H9 (cell line): ENCODE measurements at regions not wholly inside any gene's neighbourhood (a gene's known extent, or its start where the extent isn't known, plus 50 kb on each side); places are given as distances from the start of the nearest gene placed in this dataset.

Experiments used
- DNase-seq: peaks from one replicate; pipeline ENCODE4 v3.0.0-alpha.2; 2017
- H2AFZ ChIP-seq: one replicate; pipeline ENCODE4 v1.6.1; 2013; ENCODE audit warnings: mild to moderate bottlenecking, low read length, control low read depth, moderate library complexity
- H2AK5ac ChIP-seq: 2 replicates; pipeline ENCODE4 v1.6.1; 2013; ENCODE audit warnings: low read length, control low read depth, mixed read lengths; ENCODE audit not compliant: insufficient read length
- H2BK120ac ChIP-seq: one replicate; pipeline ENCODE4 v1.6.1; 2013; ENCODE audit warnings: low read depth, mild to moderate bottlenecking, low read length, control low read depth, inconsistent platforms; ENCODE audit not compliant: poor library complexity, severe bottlenecking
- H2BK12ac ChIP-seq: 2 replicates; pipeline ENCODE4 v1.6.1; 2013; ENCODE audit warnings: low read length, control low read depth, mixed read lengths, low read depth; ENCODE audit not compliant: insufficient read length
- H2BK15ac ChIP-seq: 2 replicates; pipeline ENCODE4 v1.6.1; 2013; ENCODE audit warnings: low read depth, low read length, control low read depth
- H2BK20ac ChIP-seq: one replicate; pipeline ENCODE4 v1.6.1; 2013; ENCODE audit warnings: low read depth, mild to moderate bottlenecking, low read length, control low read depth, inconsistent platforms; ENCODE audit not compliant: poor library complexity, severe bottlenecking
- H2BK5ac ChIP-seq: 2 replicates; pipeline ENCODE4 v1.6.1; 2013; ENCODE audit warnings: low read length, control low read depth, mixed read lengths; ENCODE audit not compliant: insufficient read length
- H3K14ac ChIP-seq: 2 replicates; pipeline ENCODE4 v1.6.1; 2013; ENCODE audit warnings: low read length, control low read depth; ENCODE audit not compliant: insufficient read depth
- H3K18ac ChIP-seq: 2 replicates; pipeline ENCODE4 v1.6.1; 2013; ENCODE audit warnings: low read depth, mild to moderate bottlenecking, mixed read lengths, low read length, control low read depth; ENCODE audit not compliant: insufficient read length
- H3K23ac ChIP-seq: 2 replicates; pipeline ENCODE4 v1.6.1; 2013; ENCODE audit warnings: low read length, control low read depth, mixed read lengths, low read depth; ENCODE audit not compliant: insufficient read length
- H3K23me2 ChIP-seq: 2 replicates; pipeline ENCODE4 v1.6.1; 2013; ENCODE audit warnings: low read depth, mild to moderate bottlenecking, mixed read lengths, low read length, control low read depth; ENCODE audit not compliant: insufficient read length, poor library complexity, severe bottlenecking
- H3K27ac ChIP-seq: 2 replicates; pipeline ENCODE4 v1.5.1; 2013; ENCODE audit warnings: low read length, control low read depth, mixed read lengths, low read depth; ENCODE audit not compliant: insufficient read length
- H3K27me3 ChIP-seq: 2 replicates; pipeline ENCODE4 v1.6.1; 2013; ENCODE audit warnings: low read length, control low read depth, inconsistent platforms; ENCODE audit not compliant: insufficient read depth
- H3K4ac ChIP-seq: 2 replicates; pipeline ENCODE4 v1.6.1; 2013; ENCODE audit warnings: low read depth, mild to moderate bottlenecking, control low read depth, inconsistent platforms, low read length, moderate library complexity
- H3K4me1 ChIP-seq: 2 replicates; pipeline ENCODE4 v1.6.1; 2013; ENCODE audit warnings: low read length, control low read depth, inconsistent platforms; ENCODE audit not compliant: insufficient read depth
- H3K4me2 ChIP-seq: 2 replicates; pipeline ENCODE4 v1.6.1; 2013; ENCODE audit warnings: low read length, control low read depth, mixed read lengths; ENCODE audit not compliant: insufficient read length, insufficient read depth
- H3K56ac ChIP-seq: 2 replicates; pipeline ENCODE4 v1.6.1; 2013; ENCODE audit warnings: low read depth, mild to moderate bottlenecking, mixed read lengths, low read length, control low read depth; ENCODE audit not compliant: insufficient read length
- H3K79me1 ChIP-seq: 2 replicates; pipeline ENCODE4 v1.6.1; 2013; ENCODE audit warnings: low read depth, mild to moderate bottlenecking, moderate library complexity, low read length, control low read depth, inconsistent platforms; ENCODE audit not compliant: insufficient read depth, poor library complexity, severe bottlenecking
- H3K79me2 ChIP-seq: 2 replicates; pipeline ENCODE4 v1.6.1; 2013; ENCODE audit warnings: low read length, control low read depth, inconsistent platforms; ENCODE audit not compliant: insufficient read depth
- H3K9ac ChIP-seq: 2 replicates; pipeline ENCODE4 v1.6.1; 2013; ENCODE audit warnings: low read length, control low read depth, mixed read lengths; ENCODE audit not compliant: insufficient read length; ENCODE audit errors: extremely low read depth
- H3K9me3 ChIP-seq: one replicate; pipeline ENCODE4 v1.6.1; 2013; ENCODE audit warnings: low read depth, low read length, inconsistent platforms; ENCODE audit not compliant: control insufficient read depth
- H3T11ph ChIP-seq: one replicate; pipeline ENCODE4 v1.6.1; 2013; ENCODE audit warnings: mild to moderate bottlenecking, low read length, control low read depth, inconsistent platforms
- H4K20me1 ChIP-seq: one replicate; pipeline ENCODE4 v1.6.1; 2013; ENCODE audit not compliant: control insufficient read depth, insufficient read length, insufficient read depth
- H4K5ac ChIP-seq: 2 replicates; pipeline ENCODE4 v1.6.1; 2013; ENCODE audit warnings: low read depth, mild to moderate bottlenecking, mixed read lengths, low read length, control low read depth; ENCODE audit not compliant: insufficient read length
- H4K8ac ChIP-seq: replicated peaks from 2 replicates; pipeline ENCODE4 v1.6.1; 2013; ENCODE audit warnings: low read length, control low read depth, mixed read lengths, low read depth; ENCODE audit not compliant: insufficient read length
- H4K91ac ChIP-seq: 2 replicates; pipeline ENCODE4 v1.6.1; 2013; ENCODE audit warnings: low read depth, mild to moderate bottlenecking, moderate library complexity, mixed read lengths, low read length, control low read depth; ENCODE audit not compliant: insufficient read length
- H3K27ac Mint-ChIP-seq, 3 experiments: 2 replicates in 2 of 3; 3 replicates in 1 of 3; pipeline ENCODE4 v1.8.0; 2020 to 2021; ENCODE audit warnings: mixed read lengths in 3 of 3, mild to moderate bottlenecking in 1 of 3, moderate library complexity in 1 of 3
- H3K27me3 Mint-ChIP-seq: 2 replicates; pipeline ENCODE4 v1.8.0; 2021; ENCODE audit warnings: low read depth, mild to moderate bottlenecking, moderate library complexity, mixed read lengths
- H3K36me3 Mint-ChIP-seq, 3 experiments: 2 replicates in 2 of 3; 3 replicates in 1 of 3; pipeline ENCODE4 v1.8.0; 2020 to 2021; ENCODE audit warnings: low read depth in 3 of 3, mixed read lengths in 3 of 3; ENCODE audit not compliant: insufficient read depth in 1 of 3
- H3K4me1 Mint-ChIP-seq, 2 experiments: 2 replicates each; pipeline ENCODE4 v1.8.0; 2020; ENCODE audit warnings: mixed read lengths in 2 of 2
- H3K4me3 Mint-ChIP-seq, 2 experiments: 2 replicates in 1 of 2; 3 replicates in 1 of 2; pipeline ENCODE4 v1.8.0; 2020 to 2021; ENCODE audit warnings: mild to moderate bottlenecking in 2 of 2, mixed read lengths in 2 of 2, moderate library complexity in 1 of 2
- H3K9me3 Mint-ChIP-seq, 2 experiments: 2 replicates in 1 of 2; 3 replicates in 1 of 2; pipeline ENCODE4 v1.8.0; 2020; ENCODE audit warnings: mild to moderate bottlenecking in 2 of 2, mixed read lengths in 2 of 2, moderate library complexity in 1 of 2
- CTCF ChIP-seq: fragments of 200-600 bp; sonication (generic); conservative IDR thresholded peaks from 3 replicates; pipeline ENCODE4 v1.8.0; 2021; ENCODE audit warnings: antibody characterized with exemption, mild to moderate bottlenecking
- WGBS: extraction: QIAGEN DNeasy Blood & Tissue Kit; methylation state at CpG from one replicate; pipeline ENCODE4 v1.1.7; 2013; ENCODE audit warnings: missing lambda C conversion rate, low lambda C conversion rate, mixed read lengths; ENCODE audit not compliant: insufficient read length; ENCODE audit errors: extremely low coverage; 5-methylcytosine and 5-hydroxymethylcytosine counted together

GRCh38 chr16:6081320-6081976, 983.9 kb upstream of the EEF2KMT start:
- Histone ChIP-seq H3T11ph (no peak overlapping the region), H3K18ac (no peak overlapping the region), H2BK12ac (no peak overlapping the region), H3K14ac (no peak overlapping the region), H4K91ac (no peak overlapping the region), H3K4me1 (no peaks in the 10 kb centered on the region), H2BK5ac (no peak overlapping the region), H3K27me3 (no peaks in the 10 kb centered on the region), H3K79me1 (no peaks in the 10 kb centered on the region), H4K8ac (no peak overlapping the region), H2BK15ac (no peak overlapping the region), H3K56ac (no peak overlapping the region), H2BK20ac (no peak overlapping the region), H4K5ac (no peak overlapping the region), H3K9ac (no peak overlapping the region), H3K79me2 (no peaks in the 10 kb centered on the region), H2AK5ac (no peak overlapping the region), H3K4me2 (no peak overlapping the region), H2BK120ac (no peak overlapping the region), H3K4ac (no peak overlapping the region), H3K27ac (no peak overlapping the region), H3K23me2 (no peaks in the 10 kb centered on the region), H3K9me3 (no peaks in the 10 kb centered on the region), H4K20me1 (no peaks in the 10 kb centered on the region), H2AFZ (no peak overlapping the region), H3K23ac (no peak overlapping the region)
- peak; percentile 68 for DNase-seq
- Mint-ChIP-seq H3K27ac (no peak overlapping the region), H3K9me3 (no peaks in the 10 kb centered on the region), H3K4me1 (peaks cover 2 to 7% of the 10 kb centered on the region in 2 experiments), H3K36me3 (no peaks in the 10 kb centered on the region; a peak in 1 of 7 replicates), H3K27me3 (no peaks in the 10 kb centered on the region; the same call in 1 of the 2 replicates), H3K4me3 (no peak overlapping the region)
- peak; percentile 92 for TF ChIP-seq CTCF
- no CpG with 5 or more reads among the region's 5 CpGs for WGBS
